HG03064 (cell line): ENCODE measurements at regions not wholly inside any gene's neighbourhood (a gene's known extent, or its start where the extent isn't known, plus 50 kb on each side); places are given as distances from the start of the nearest gene placed in this dataset.

Source experiments
- ATAC-seq: cut with Tn5 transposase; IDR thresholded peaks from one replicate; pipeline ENCODE4 v1.9.1; 2021; ENCODE audit warnings: low read depth; ENCODE audit not compliant: unreplicated experiment

- ATAC-seq = no peak
Observed at GRCh38 chr13:73210218-73210883, 151.5 kb downstream of the KLF5 start.

GRCh38 chr13:73204952-73205351 is 146.1 kb downstream of the KLF5 start:
- ATAC-seq = no peak

GRCh38 chr13:73201626-73202025 is 142.8 kb downstream of the KLF5 start:
- ATAC-seq = no peak

- ATAC-seq = no peak
Observed at GRCh38 chr13:73198991-73199411, 140.2 kb downstream of the KLF5 start.

GRCh38 chr13:73195091-73195490 is 136.3 kb downstream of the KLF5 start:
- no peak for ATAC-seq

GRCh38 chr13:73194310-73194709 is 135.5 kb downstream of the KLF5 start:
- no peak for ATAC-seq

GRCh38 chr13:73193554-73193953 is 134.7 kb downstream of the KLF5 start:
- no peak for ATAC-seq

GRCh38 chr13:73190477-73190876 is 131.7 kb downstream of the KLF5 start:
- no peak for ATAC-seq

- no peak for ATAC-seq
Observed at GRCh38 chr13:73189776-73190175, 131.0 kb downstream of the KLF5 start.

- ATAC-seq = no peak
Observed at GRCh38 chr13:73189362-73189761, 130.6 kb downstream of the KLF5 start.

- no peak for ATAC-seq
Observed at GRCh38 chr13:73187106-73187505, 128.3 kb downstream of the KLF5 start.

- ATAC-seq = no peak
Observed at GRCh38 chr13:73179650-73180274, 121.0 kb downstream of the KLF5 start.

GRCh38 chr13:73177916-73178565 is 119.2 kb downstream of the KLF5 start:
- ATAC-seq = no peak

- no peak for ATAC-seq
Observed at GRCh38 chr13:73177017-73177416, 118.2 kb downstream of the KLF5 start.

GRCh38 chr13:73174521-73175010 is 115.8 kb downstream of the KLF5 start:
- ATAC-seq = no peak

- no peak for ATAC-seq
Observed at GRCh38 chr13:73173279-73173811, 114.5 kb downstream of the KLF5 start.

GRCh38 chr13:73171926-73172325 is 113.1 kb downstream of the KLF5 start:
- ATAC-seq = no peak

- no peak for ATAC-seq
Observed at GRCh38 chr13:73171271-73171682, 112.5 kb downstream of the KLF5 start.

GRCh38 chr13:73169971-73170370 is 111.2 kb downstream of the KLF5 start:
- ATAC-seq = no peak

GRCh38 chr13:73168953-73169401 is 110.2 kb downstream of the KLF5 start:
- ATAC-seq = no peak

GRCh38 chr13:73168226-73168952 is 109.6 kb downstream of the KLF5 start:
- ATAC-seq = no peak
